Astrocyte (in vitro differentiated cells and primary cell): ENCODE measurements at regions not wholly inside any gene's neighbourhood (a gene's known extent, or its start where the extent isn't known, plus 50 kb on each side); places are given as distances from the start of the nearest gene placed in this dataset.

Experiments used
- DNase-seq: peaks from one replicate; pipeline ENCODE4 v3.0.0-alpha.2; 2010; ENCODE audit warnings: low read depth
- FAIRE-seq: peaks from 2 replicates; lab custom pipeline; 2011; peaks lifted over from hg19 to GRCh38; lab: Jason Lieb, UNC
- H2AFZ ChIP-seq: 2 replicates; pipeline ENCODE4 v1.6.0; 2012; ENCODE audit warnings: low read depth, low read length, inconsistent platforms
- H3K27ac ChIP-seq: 2 replicates; pipeline ENCODE4 v1.5.1; 2011; ENCODE audit warnings: low read depth, low read length, inconsistent platforms
- H3K27me3 ChIP-seq: 2 replicates; pipeline ENCODE4 v1.6.0; 2011; ENCODE audit warnings: low read length, inconsistent platforms; ENCODE audit not compliant: insufficient read depth
- H3K36me3 ChIP-seq: 2 replicates; pipeline ENCODE4 v1.5.1; 2011; ENCODE audit warnings: low read length, inconsistent platforms; ENCODE audit not compliant: insufficient read depth
- H3K4me1 ChIP-seq: 2 replicates; pipeline ENCODE4 v1.5.1; 2011; ENCODE audit warnings: low read length, inconsistent platforms; ENCODE audit not compliant: insufficient read depth
- H3K4me2 ChIP-seq: 2 replicates; pipeline ENCODE4 v1.6.0; 2012; ENCODE audit warnings: low read length, inconsistent platforms
- H3K4me3 ChIP-seq: 2 replicates; pipeline ENCODE4 v1.5.1; 2011; ENCODE audit warnings: low read depth, mild to moderate bottlenecking, low read length, inconsistent platforms; ENCODE audit not compliant: insufficient read depth
- H3K79me2 ChIP-seq: 2 replicates; pipeline ENCODE4 v1.6.0; 2012; ENCODE audit warnings: mild to moderate bottlenecking, low read length, inconsistent platforms; ENCODE audit not compliant: insufficient read depth
- H3K9ac ChIP-seq: 2 replicates; pipeline ENCODE4 v1.6.0; 2012; ENCODE audit warnings: mild to moderate bottlenecking, low read length, inconsistent platforms
- H3K9me3 ChIP-seq: 2 replicates; pipeline ENCODE4 v1.5.1; 2012; ENCODE audit warnings: low read depth, mild to moderate bottlenecking, low read length, inconsistent platforms; ENCODE audit not compliant: insufficient read depth
- H4K20me1 ChIP-seq: 2 replicates; pipeline ENCODE4 v1.6.0; 2012; ENCODE audit warnings: low read length, inconsistent platforms; ENCODE audit not compliant: insufficient read depth
- H3K27ac Mint-ChIP-seq: one replicate; pipeline ENCODE4 v1.8.0; 2021; ENCODE audit warnings: mild to moderate bottlenecking, mixed read lengths; ENCODE audit not compliant: unreplicated experiment
- H3K27me3 Mint-ChIP-seq: one replicate; pipeline ENCODE4 v1.8.0; 2021; ENCODE audit warnings: low read depth, mixed read lengths; ENCODE audit not compliant: unreplicated experiment
- H3K36me3 Mint-ChIP-seq: one replicate; pipeline ENCODE4 v1.8.0; 2021; ENCODE audit warnings: low read depth, mixed read lengths; ENCODE audit not compliant: unreplicated experiment
- H3K4me1 Mint-ChIP-seq: one replicate; pipeline ENCODE4 v1.8.0; 2021; ENCODE audit warnings: low read depth, mixed read lengths; ENCODE audit not compliant: unreplicated experiment
- H3K4me3 Mint-ChIP-seq: one replicate; pipeline ENCODE4 v1.8.0; 2021; ENCODE audit warnings: mild to moderate bottlenecking, moderate library complexity, mixed read lengths; ENCODE audit not compliant: unreplicated experiment
- H3K9me3 Mint-ChIP-seq: one replicate; pipeline ENCODE4 v1.8.0; 2021; ENCODE audit warnings: mild to moderate bottlenecking, mixed read lengths; ENCODE audit not compliant: unreplicated experiment
- CTCF ChIP-seq: IDR thresholded peaks from 2 replicates; pipeline ENCODE4 v1.5.1; 2011; ENCODE audit warnings: low read depth, mild to moderate bottlenecking, inconsistent platforms, low read length, moderate library complexity; ENCODE audit not compliant: insufficient read depth
- EZH2 ChIP-seq: IDR thresholded peaks from 2 replicates; pipeline ENCODE4 v1.6.1; 2012; ENCODE audit warnings: mild to moderate bottlenecking, low read length, inconsistent platforms; ENCODE audit not compliant: insufficient read depth

GRCh38 chr13:42383025-42383424, 111.1 kb downstream of the AKAP11 start:
- H3K9ac ChIP-seq: no peak overlapping the region
- Mint-ChIP-seq H3K4me1 (no peaks in the 10 kb centered on the region), H3K36me3 (peaks cover 3% of the 10 kb centered on the region), H3K4me3 (no peak overlapping the region), H3K9me3 (peaks cover 9% of the 10 kb centered on the region), H3K27ac (no peak overlapping the region), H3K27me3 (no peaks in the 10 kb centered on the region)
- H3K4me1 ChIP-seq: no peaks in the 10 kb centered on the region
- no peak overlapping the region for H2AFZ ChIP-seq
- FAIRE-seq (no peak), DNase-seq (no peak)
- no peak overlapping the region for H3K4me2 ChIP-seq
- no peaks in the 10 kb centered on the region for H3K79me2 ChIP-seq
- TF ChIP-seq CTCF (no peak), EZH2 (no peak)
- no peaks in the 10 kb centered on the region for H3K27me3 ChIP-seq
- H3K36me3 ChIP-seq: no peaks in the 10 kb centered on the region
- no peaks in the 10 kb centered on the region for H4K20me1 ChIP-seq
- H3K27ac ChIP-seq: no peak overlapping the region
- peaks cover 4% of the 10 kb centered on the region for H3K9me3 ChIP-seq
- no peak overlapping the region for H3K4me3 ChIP-seq

GRCh38 chr13:42384265-42384664, 112.3 kb downstream of the AKAP11 start:
- H3K4me1 Mint-ChIP-seq: no peaks in the 10 kb centered on the region
- peaks cover 9% of the 10 kb centered on the region for H3K9me3 Mint-ChIP-seq
- H3K4me3 Mint-ChIP-seq: no peak overlapping the region
- no peaks in the 10 kb centered on the region for H3K27me3 Mint-ChIP-seq
- peaks cover 3% of the 10 kb centered on the region for H3K36me3 Mint-ChIP-seq
- Histone ChIP-seq H3K4me1 (no peaks in the 10 kb centered on the region), H2AFZ (no peak overlapping the region), H3K79me2 (no peaks in the 10 kb centered on the region), H3K9me3 (peaks cover 4% of the 10 kb centered on the region), H3K27me3 (no peaks in the 10 kb centered on the region), H3K9ac (no peak overlapping the region), H3K27ac (no peak overlapping the region), H3K4me2 (no peak overlapping the region), H3K36me3 (no peaks in the 10 kb centered on the region), H4K20me1 (no peaks in the 10 kb centered on the region), H3K4me3 (no peak overlapping the region)
- FAIRE-seq (no peak), DNase-seq (peak; percentile 16)
- H3K27ac Mint-ChIP-seq: no peak overlapping the region
- TF ChIP-seq EZH2 (no peak), CTCF (no peak)

GRCh38 chr13:42388326-42388725, 116.4 kb downstream of the AKAP11 start:
- Mint-ChIP-seq H3K4me3 (no peak overlapping the region), H3K4me1 (no peaks in the 10 kb centered on the region), H3K27me3 (peaks cover 2% of the 10 kb centered on the region), H3K36me3 (no peaks in the 10 kb centered on the region), H3K27ac (no peak overlapping the region), H3K9me3 (peaks cover 2% of the 10 kb centered on the region)
- FAIRE-seq: no peak
- H4K20me1 ChIP-seq: no peaks in the 10 kb centered on the region
- H3K27ac ChIP-seq: no peak overlapping the region
- TF ChIP-seq CTCF (no peak), EZH2 (no peak)
- no peaks in the 10 kb centered on the region for H3K9me3 ChIP-seq
- H3K4me3 ChIP-seq: no peak overlapping the region
- no peaks in the 10 kb centered on the region for H3K36me3 ChIP-seq
- H3K4me2 ChIP-seq: no peak overlapping the region
- no peak for DNase-seq
- no peak overlapping the region for H3K9ac ChIP-seq
- no peaks in the 10 kb centered on the region for H3K27me3 ChIP-seq
- no peaks in the 10 kb centered on the region for H3K79me2 ChIP-seq
- H3K4me1 ChIP-seq: no peaks in the 10 kb centered on the region
- no peak overlapping the region for H2AFZ ChIP-seq
